ENCODE measurements at regions not wholly inside any gene's neighbourhood (a gene's known extent, or its start where the extent isn't known, plus 50 kb on each side); places are given as distances from the start of the nearest gene placed in this dataset.

- Histone ChIP-seq H3K27me3 (ENCODE audit: control insufficient read depth, insufficient read depth, low read length, poor library complexity, severe bottlenecking) (no peaks in the 10 kb centered on the region), H3K36me3 (ENCODE audit: control insufficient read depth, insufficient read depth, low read length) (no peaks in the 10 kb centered on the region), H3K4me3 (ENCODE audit: low read length) (no peak overlapping the region), H3K9ac (ENCODE audit: extremely low read depth, low read length, poor library complexity, severe bottlenecking) (no peak overlapping the region), H3K27ac (ENCODE audit: low read depth, low read length) (no peak overlapping the region), H3K9me3 (ENCODE audit: control insufficient read depth, low read length) (no peaks in the 10 kb centered on the region), H3K4me1 (ENCODE audit: control insufficient read depth, insufficient read depth, low read length) (no peaks in the 10 kb centered on the region)
- no peak for DNase-seq
- Mint-ChIP-seq H3K4me3 (no peak overlapping the region), H3K36me3 (ENCODE audit: low read depth) (no peaks in the 10 kb centered on the region), H3K4me1 (no peaks in the 10 kb centered on the region), H3K27me3 (ENCODE audit: insufficient read depth) (no peaks in the 10 kb centered on the region), H3K27ac (no peak overlapping the region), H3K9me3 (no peaks in the 10 kb centered on the region)
- TF ChIP-seq, protein P1, sequence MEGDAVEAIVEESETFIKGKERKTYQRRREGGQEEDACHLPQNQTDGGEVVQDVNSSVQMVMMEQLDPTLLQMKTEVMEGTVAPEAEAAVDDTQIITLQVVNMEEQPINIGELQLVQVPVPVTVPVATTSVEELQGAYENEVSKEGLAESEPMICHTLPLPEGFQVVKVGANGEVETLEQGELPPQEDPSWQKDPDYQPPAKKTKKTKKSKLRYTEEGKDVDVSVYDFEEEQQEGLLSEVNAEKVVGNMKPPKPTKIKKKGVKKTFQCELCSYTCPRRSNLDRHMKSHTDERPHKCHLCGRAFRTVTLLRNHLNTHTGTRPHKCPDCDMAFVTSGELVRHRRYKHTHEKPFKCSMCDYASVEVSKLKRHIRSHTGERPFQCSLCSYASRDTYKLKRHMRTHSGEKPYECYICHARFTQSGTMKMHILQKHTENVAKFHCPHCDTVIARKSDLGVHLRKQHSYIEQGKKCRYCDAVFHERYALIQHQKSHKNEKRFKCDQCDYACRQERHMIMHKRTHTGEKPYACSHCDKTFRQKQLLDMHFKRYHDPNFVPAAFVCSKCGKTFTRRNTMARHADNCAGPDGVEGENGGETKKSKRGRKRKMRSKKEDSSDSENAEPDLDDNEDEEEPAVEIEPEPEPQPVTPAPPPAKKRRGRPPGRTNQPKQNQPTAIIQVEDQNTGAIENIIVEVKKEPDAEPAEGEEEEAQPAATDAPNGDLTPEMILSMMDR (conservative IDR thresholded peaks at IDR 0.05): no peak
- 94 to 96% methylated on average over 5 to 14 of the region's 14 CpGs for WGBS, 2 experiments (ENCODE audit: insufficient coverage in 1 of 2, insufficient read length in 1 of 2)
Observed at GRCh38 chr5:5025098-5025773, 114.9 kb upstream of the ADAMTS16 start.

DNA sequence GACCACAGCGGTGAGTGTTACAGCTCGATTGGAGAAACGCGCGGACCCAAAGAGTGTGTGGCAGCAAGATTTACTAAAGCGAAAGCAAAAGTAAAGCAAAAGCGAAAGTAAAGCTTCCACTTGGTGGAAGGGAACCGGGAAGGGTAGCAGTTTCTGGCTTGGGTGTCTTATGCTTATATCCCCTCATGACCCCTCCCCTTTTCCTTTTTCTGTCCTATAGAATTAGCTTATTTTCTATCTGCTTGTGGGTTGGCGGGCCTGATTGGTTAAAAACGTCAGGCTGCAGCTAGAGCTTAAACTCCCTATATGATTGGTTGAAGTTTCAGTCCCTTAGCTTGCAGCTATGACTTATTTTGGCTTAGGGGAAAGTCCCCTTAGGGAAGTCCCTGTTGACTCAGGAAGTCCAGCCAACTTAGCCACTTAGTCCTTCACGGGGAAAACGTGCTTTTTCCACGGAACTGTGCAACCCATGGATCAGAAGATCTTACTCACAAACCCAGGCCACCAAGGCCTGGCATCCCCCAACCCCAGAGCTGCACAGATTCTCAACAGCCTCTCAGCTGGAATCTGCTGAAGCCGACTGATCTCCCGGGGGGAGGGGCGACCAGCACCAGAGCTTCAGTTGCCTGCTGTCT is 114.2 kb upstream of the ADAMTS16 start:
- no peaks in the 10 kb centered on the region for H3K9me3 Mint-ChIP-seq
- no peaks in the 10 kb centered on the region for H3K4me1 ChIP-seq (ENCODE audit: control insufficient read depth, insufficient read depth, low read length)
- H3K27ac ChIP-seq (ENCODE audit: low read depth, low read length): no peak overlapping the region
- H3K27me3 ChIP-seq (ENCODE audit: control insufficient read depth, insufficient read depth, low read length, poor library complexity, severe bottlenecking): no peaks in the 10 kb centered on the region
- no peaks in the 10 kb centered on the region for H3K27me3 Mint-ChIP-seq (ENCODE audit: insufficient read depth)
- H3K4me1 Mint-ChIP-seq: no peaks in the 10 kb centered on the region
- H3K4me3 Mint-ChIP-seq: no peak overlapping the region
- H3K36me3 ChIP-seq (ENCODE audit: control insufficient read depth, insufficient read depth, low read length): no peaks in the 10 kb centered on the region
- no peak overlapping the region for H3K4me3 ChIP-seq (ENCODE audit: low read length)
- no peak overlapping the region for H3K27ac Mint-ChIP-seq
- H3K9me3 ChIP-seq (ENCODE audit: control insufficient read depth, low read length): no peaks in the 10 kb centered on the region
- DNase-seq: no peak
- no peaks in the 10 kb centered on the region for H3K36me3 Mint-ChIP-seq (ENCODE audit: low read depth)
- H3K9ac ChIP-seq (ENCODE audit: extremely low read depth, low read length, poor library complexity, severe bottlenecking): no peak overlapping the region
- WGBS, 2 experiments (ENCODE audit: insufficient coverage in 1 of 2, insufficient read length in 1 of 2): 91 to 96% methylated on average over 9 to 16 of the region's 16 CpGs
- TF ChIP-seq, protein P1 (conservative IDR thresholded peaks at IDR 0.05): no peak

- no peak overlapping the region for H3K27ac Mint-ChIP-seq
- H3K36me3 ChIP-seq (ENCODE audit: control insufficient read depth, insufficient read depth, low read length): no peaks in the 10 kb centered on the region
- 86 to 90% methylated on average over 1 to 4 of the region's 4 CpGs for WGBS, 2 experiments (ENCODE audit: insufficient coverage in 1 of 2, insufficient read length in 1 of 2)
- no peak overlapping the region for H3K4me3 Mint-ChIP-seq
- DNase-seq: no peak
- no peaks in the 10 kb centered on the region for H3K36me3 Mint-ChIP-seq (ENCODE audit: low read depth)
- H3K27me3 ChIP-seq (ENCODE audit: control insufficient read depth, insufficient read depth, low read length, poor library complexity, severe bottlenecking): no peaks in the 10 kb centered on the region
- H3K4me1 Mint-ChIP-seq: no peaks in the 10 kb centered on the region
- H3K9me3 ChIP-seq (ENCODE audit: control insufficient read depth, low read length): no peaks in the 10 kb centered on the region
- H3K4me3 ChIP-seq (ENCODE audit: low read length): no peak overlapping the region
- H3K4me1 ChIP-seq (ENCODE audit: control insufficient read depth, insufficient read depth, low read length): no peaks in the 10 kb centered on the region
- TF ChIP-seq, protein P1 (conservative IDR thresholded peaks at IDR 0.05): no peak
- no peaks in the 10 kb centered on the region for H3K9me3 Mint-ChIP-seq
- no peak overlapping the region for H3K27ac ChIP-seq (ENCODE audit: low read depth, low read length)
- H3K27me3 Mint-ChIP-seq (ENCODE audit: insufficient read depth): no peaks in the 10 kb centered on the region
- no peak overlapping the region for H3K9ac ChIP-seq (ENCODE audit: extremely low read depth, low read length, poor library complexity, severe bottlenecking)
Observed at GRCh38 chr5:5026409-5026785, 113.7 kb upstream of the ADAMTS16 start.

Measured in endodermal cell (in vitro differentiated cells).